ENCODE measurements at regions not wholly inside any gene's neighbourhood (a gene's known extent, or its start where the extent isn't known, plus 50 kb on each side); places are given as distances from the start of the nearest gene placed in this dataset.
A peak's percentile ranks its signal among the peaks of the same experiment; 100 is the strongest.

DNA sequence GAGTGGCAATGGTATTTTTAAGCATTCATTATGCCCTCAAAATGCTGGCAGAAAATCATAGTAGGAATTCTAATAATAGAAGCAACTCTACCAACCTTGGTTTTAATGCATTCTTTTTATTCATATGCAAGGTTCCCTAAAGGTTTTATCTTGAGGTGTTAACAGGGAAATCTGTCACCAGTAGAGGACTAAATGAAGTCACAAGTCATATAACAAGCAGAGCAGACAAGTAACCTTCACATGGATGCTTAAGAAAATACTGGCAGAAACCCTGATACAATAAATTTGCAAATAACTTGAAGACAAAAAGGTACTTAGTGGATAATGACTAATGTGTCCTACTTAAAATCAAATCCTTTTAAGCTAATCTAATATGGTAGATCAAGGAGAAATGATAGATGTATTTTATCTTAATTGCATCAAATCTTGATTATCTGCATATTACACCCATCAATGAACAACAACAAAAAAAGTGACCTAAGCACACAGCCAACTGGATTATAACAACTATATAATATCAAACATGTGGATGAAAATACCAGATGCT, 73.3 kb downstream of the RFC3 start:
- DNase-seq (ENCODE audit: low spot score) = no peak

DNA sequence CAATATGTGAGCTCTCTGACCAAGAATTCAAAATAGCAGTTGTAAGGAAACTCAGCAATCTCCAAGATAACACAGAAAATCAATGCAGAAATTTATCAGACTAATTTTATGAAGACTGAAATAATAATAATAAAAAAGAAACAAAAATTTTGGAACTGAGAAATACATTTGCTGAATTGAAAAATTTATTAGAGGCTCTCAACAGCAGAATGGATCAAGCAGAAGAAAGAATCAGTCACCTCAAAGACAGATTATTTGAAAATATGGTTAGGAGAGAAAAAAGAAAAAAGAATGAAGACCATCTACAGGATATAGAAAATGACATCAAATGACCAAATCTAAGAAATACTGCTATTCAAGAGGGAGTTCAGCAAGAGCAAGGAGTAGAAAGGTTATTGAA, 75.6 kb downstream of the RFC3 start:
- DNase-seq (ENCODE audit: low spot score) = no peak

DNA sequence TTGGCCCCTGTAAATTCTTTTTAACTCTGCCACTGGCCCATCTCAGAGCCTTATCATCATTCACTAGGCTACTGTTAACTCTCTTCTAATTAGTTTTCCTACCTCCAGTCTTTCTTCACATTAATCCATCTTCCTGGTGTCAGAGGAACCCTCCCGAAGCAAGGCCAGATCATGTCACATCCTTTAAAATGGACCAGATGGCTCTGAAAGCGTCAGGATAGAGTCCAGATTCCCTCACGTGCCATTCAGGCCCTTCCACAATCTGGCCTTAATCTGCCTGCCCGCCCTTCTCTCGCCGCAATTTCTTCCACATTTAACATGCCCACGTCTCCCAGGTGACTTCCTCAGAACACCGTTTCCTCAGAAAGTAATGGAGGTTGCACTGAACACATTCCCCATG, 86.5 kb downstream of the RFC3 start:
- no peak for DNase-seq (ENCODE audit: low spot score)

DNA sequence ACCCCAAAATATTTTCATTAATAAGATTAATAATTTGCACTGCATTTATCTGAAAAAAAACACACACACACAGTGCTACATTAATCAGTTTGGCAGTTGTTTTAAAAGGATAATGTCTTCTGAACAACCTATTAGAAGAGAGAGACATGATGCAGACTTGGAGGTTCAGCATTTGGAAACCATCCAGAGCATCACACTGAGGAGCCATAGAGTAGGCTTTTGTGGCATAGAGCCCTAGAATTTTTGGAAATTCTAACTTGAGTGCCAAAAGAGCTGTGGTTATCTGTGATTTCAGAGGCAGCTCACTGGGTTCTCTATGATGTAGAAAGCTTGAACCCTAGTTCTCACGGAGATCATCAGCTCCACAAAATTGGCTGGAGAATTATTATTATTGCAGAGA, 90.2 kb downstream of the RFC3 start:
- no peak for DNase-seq (ENCODE audit: low spot score)

DNA sequence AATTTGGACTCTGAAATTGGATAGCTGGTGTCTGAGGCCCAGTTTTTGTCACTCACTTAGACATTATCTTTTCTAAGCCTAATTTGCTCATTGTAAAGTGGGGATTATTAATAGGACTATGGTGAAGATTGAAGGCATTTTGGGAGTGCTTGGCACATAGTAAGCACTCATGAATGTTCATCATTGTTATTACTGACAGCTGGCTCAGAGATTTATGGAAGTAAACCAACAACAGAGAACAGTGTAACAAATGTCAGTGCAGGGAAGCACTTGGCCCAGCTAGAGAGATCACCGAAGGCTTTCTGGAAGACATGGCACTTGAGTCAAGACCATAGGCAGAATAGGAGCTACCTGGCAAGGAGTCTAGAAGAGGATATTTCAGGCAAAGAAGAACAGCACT, 92.3 kb downstream of the RFC3 start:
- DNase-seq (ENCODE audit: low spot score) = no peak

DNA sequence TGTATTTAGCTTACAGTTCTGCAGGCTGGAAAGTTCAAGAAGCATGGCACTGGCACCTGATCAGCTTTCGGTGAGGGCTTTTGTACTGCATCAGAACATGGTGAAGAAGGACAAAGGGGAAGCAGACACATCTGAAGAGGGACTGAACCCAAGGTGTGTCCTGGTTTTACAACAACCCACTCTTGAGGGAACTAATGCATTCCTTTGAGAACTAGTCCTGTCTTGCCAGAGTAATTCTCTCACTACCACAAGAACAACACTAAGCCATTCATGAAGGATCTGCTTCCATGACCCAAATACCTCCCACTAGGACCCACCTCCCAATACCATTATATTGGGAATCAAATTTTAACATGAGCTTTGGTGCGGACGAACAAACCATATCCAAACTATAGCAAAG, 93.6 kb downstream of the RFC3 start:
- no peak for DNase-seq (ENCODE audit: low spot score)

DNA sequence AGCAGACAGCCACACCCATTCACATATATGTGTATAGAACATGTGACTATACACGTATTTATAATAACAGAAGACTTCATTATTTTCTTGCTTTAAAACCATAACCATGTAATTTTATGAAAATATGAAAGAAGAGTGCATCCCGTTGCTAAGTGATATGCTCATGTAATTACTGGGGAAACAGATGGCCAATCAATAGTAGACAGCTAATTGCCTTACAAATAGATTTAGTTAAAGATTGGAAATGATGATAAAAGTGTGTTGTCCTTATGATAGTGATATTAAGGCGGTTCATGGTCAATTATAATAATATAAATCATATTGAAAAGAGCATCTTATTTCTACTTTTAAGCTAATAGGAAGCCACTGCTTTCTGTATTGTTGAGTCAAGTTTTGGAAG, 95.9 kb downstream of the RFC3 start:
- DNase-seq (ENCODE audit: low spot score) = no peak

DNA sequence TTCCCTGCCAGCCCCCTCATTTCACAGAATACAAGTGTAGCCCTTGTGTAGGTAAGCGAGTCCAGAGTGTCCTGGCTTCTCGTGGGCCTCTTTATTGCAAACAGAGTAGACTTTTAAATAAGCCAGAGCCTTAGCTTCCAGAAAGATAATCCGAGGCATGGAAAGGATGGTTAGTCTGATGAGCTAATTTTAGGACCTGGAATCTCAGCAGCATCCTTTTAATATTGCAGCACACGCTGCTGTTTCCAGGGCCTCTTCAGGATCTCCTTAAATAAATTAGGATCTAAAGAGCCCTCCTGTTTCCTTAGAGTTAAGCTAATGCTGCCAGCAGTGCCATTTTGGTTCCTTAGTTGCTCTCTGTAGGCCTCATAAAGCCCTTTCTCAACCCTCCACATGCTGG, 99.2 kb downstream of the RFC3 start:
- no peak for DNase-seq (ENCODE audit: low spot score)

DNA sequence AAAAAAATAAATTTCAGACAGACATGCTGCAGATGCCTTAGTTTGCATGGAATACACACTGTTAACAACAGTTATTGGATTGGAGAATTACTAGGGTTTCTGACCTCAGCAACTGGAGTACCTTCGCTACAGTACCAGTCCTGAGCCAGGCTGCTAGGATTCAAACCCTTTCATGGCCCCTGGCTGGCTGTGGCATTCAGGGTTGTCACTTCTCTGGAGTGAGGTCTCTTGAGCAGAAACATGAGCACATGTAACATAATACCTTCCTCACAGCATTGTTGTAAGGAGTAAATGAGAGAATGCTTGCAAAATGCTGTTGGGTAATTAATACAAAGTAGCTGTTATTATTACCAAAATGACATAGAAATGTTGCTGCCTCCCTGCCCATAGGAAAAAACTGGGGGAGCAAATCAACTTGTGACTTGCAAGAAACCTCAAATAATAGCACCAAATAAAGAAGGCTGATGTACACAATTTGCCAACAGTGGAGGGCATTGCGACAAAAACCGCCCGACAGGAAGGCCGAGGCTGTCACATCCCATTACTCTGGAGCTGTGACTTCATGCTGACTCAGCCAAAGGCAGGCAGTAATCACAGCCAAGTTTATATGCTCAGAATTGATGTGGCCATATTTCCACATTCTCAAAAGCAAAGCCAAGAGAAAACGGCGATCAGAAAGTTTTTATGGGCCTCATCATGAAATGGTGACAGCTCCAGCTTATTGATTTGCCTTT, 100.4 kb downstream of the RFC3 start:
- no peak for DNase-seq (ENCODE audit: low spot score)

DNA sequence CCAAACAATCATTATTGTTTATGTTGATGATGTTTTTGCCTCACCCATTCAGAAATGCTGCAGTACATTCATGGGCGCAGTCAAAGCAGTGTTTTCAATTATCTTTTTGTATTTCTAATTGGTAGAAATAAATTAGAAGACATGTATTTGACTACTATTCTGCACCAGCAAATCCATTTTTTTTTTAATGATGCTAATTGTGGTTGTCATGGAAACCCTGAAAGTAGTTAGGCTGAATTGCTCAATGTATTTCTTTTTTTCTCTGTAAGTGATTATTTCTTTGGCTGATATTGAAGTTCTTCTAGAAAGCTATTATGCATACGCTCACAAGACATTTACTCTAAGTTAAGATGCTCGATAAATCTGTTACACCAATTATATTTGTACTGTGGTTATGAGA, 101.2 kb downstream of the RFC3 start:
- DNase-seq (ENCODE audit: low spot score) = no peak

DNA sequence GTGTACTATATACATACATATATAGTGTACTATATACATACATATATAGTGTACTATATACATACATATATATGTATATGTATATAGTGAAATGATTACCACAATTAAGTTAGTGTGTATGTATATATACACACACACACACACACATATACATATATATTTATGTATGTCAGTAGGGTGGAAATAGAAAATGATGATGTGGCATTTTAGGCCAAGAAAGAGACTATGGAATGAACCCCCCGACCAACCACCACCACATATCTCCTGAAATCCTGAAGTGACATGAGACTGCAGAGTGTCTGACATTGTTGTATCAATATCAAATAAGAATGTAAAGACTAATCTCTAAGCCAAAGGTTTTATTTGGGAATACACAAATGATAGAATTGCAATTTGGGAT, 107.6 kb downstream of the RFC3 start:
- no peak for DNase-seq (ENCODE audit: low spot score)

DNA sequence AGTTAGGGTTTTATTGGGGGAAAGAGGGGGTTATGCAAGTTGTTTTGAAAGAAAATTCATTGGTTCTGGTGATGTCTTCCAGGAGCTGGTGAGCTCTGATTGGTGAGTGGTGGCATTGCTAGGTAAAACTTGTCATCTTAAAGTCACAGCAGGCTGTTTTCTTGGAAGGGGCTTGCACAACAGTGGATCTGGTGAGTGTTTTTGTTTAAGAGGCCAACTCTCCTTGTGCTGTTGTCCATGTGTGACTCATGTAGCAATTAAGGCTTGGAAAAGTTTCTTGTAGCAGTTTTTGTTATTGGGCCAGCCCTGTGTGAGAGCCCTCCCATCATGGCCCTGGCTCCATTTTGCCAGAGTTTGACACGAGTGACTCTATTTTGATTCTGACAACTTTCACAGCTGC, 109.4 kb downstream of the RFC3 start:
- DNase-seq (ENCODE audit: low spot score) = no peak

DNA sequence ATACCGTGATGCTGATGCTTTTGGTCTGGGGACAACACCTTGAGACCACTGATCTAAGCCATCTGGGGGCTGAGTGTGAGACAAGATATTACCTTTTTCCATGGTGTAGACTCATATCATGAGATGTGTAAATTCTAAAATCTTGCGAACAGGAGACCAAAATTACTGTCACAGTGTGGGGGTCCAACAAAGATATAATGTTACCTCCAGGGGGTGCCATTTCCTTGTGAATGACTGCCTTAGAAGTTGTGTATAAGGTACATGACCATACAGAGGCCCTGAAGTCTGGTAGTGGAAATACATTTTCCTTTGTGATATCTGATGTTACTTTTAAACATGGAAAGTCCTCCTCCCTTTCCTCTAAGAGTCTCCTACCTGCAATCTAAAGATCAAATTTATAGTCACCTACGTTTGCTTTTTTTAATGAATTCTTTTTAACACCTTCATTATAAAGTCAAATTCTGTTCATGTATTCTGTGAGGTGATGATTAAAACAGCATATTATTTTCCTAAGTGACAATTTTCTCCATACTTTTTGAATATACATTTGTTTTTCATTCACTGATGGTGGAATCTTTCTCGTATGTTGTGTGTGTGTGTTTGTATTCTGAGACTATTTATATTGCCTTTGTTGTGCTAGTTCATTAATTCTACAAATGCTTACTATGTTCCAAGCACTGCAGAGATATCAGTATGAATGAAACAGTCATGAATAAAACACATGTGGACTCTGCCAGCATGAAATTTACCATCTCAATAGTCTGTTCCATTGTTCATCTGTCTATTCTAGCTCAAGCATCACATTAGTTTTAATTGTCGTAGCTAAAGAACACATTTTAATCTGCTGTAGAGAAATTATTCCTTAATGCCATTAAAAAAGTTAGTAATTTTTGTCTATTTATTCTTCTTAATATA, 113.7 kb downstream of the RFC3 start:
- peak; percentile 47 for DNase-seq (ENCODE audit: low spot score)

DNA sequence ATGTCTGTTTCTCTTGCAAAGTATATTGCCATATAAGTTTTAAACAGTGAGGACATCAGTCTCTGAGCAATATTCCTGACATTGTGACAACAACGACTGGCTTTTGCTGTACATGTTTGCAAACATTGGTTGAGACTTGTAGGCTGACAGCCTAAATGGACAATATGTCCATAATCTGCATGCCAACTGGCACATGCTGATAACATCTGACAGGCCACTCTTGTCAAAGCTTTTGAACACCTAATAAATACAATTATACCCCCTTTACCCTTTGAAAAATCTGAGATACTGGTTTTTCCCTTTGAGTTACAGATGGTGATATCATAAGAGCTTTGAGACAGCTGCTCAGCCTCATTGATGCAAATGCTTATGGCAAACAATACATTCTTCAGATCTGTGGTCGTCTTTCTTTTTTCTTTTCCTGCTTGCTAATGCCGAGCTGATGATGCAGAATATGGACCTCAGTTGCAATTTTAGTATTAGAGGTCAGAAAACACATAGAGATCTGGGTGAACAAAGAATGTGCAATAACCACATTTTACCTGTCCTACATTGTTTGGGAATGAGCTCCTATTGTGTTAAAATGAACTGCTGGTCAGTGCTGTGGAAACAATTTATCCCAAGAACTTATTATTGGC, 114.9 kb downstream of the RFC3 start:
- DNase-seq (ENCODE audit: low spot score) = no peak

DNA sequence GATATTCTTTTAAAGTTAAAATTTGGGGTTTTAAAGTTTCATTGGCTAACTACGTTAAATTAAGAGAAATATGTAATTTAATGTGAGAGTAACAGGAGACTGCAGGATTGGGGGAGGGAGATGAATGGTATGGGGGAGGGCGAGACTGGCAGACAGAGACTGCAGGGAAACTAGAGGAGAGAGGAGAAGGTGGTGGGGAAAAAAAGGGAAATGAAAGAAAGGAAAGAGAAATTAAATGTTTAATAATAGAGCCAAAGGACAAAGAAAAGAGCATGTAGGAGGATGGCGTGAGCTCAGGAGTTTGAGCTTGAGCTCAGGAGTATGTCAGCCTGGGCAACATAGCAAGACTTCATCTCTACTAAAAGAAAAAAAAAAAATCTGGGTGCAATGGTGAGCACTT, 115.9 kb downstream of the RFC3 start:
- DNase-seq (ENCODE audit: low spot score) = no peak

DNA sequence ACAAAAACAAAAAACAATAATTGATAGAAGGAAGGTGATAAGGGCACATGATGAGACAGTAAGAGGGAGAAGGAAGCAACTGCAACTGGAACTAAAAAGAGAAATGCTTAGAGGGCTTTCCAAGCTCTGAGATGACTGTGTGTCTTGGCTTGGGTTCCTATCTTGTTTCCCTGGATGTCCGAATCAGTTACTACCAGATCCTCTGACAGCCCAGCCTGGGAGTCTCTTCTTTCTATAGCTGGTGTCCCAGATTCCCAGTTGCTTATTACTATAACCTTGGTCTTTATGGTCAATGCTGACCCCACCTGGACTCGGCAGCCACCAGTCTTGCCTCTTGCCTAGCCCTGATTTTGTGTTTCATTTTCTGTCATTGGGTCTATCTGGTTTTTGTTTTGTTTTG, 116.4 kb downstream of the RFC3 start:
- no peak for DNase-seq (ENCODE audit: low spot score)

DNA sequence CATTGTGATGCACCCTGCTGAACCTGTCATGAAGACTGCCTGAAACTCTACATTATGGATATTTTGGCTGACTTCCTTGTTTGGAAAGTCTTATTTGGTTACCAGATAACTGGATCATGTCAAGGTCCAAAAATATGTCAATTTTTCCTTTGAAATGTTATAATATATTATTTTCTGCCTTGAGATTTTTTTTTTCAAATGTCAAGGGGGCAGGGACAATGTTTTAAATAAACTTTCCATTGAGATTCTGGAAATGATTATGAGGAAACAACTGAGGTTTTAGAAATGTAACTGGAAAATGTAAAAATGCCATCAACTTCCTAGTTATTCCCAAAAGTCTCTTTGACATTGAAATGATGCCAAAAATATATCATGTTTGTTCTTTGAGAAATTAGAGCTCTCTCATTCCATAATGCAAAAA, 117.0 kb downstream of the RFC3 start:
- no peak for DNase-seq (ENCODE audit: low spot score)

DNA sequence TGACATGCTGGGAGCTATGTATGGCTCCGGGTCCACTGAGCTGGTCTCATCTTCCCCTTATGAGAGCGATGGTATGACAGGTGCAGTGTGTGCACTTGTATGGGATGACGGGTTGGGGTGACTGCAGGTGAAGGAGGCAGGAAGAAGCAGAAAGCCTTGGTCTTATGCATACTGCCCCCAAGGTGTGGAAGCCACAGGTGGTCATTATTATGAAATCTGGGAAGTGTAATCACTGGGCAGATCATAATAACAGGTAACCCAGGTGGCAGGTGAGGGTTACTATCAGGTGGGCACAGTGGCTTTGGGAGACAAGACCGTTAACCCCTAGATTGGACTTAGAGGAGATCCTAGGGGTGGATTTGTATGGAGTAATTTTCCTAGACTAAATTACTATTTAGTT, 118.0 kb downstream of the RFC3 start:
- DNase-seq (ENCODE audit: low spot score) = no peak

DNA sequence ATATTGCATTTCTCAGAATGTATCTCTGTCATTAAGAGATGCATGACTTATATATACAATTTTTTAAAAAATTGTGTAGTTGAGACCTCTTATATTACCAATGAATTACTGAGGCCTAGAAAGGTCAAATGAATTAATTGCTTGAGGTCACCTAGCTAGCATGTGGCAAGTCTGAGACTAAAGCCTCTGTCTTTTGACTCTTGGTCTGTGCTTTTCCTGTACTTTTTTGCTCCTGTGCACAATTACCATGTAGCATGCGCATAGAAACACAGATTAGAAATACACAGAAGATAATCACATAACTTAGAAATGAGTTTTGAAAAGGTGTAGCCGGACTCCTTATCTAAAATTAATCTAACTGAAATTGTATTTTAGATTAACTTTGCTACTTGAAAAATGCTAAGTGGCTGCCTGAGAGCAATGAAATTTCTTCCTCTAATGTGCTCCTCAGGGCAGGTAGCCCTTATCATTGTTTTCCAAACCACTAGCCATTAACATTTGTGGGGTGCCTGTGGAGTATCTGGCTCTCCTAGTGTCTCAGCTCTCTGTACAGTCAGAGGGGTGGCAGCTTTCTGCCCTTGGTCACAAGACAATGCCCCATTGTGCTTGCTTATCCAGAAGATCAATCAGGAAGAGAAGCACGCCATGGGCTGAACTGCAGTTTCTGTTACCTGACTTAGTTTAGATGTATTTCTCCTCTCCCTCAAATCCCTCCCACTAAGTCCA, 119.6 kb downstream of the RFC3 start:
- no peak for DNase-seq (ENCODE audit: low spot score)

DNA sequence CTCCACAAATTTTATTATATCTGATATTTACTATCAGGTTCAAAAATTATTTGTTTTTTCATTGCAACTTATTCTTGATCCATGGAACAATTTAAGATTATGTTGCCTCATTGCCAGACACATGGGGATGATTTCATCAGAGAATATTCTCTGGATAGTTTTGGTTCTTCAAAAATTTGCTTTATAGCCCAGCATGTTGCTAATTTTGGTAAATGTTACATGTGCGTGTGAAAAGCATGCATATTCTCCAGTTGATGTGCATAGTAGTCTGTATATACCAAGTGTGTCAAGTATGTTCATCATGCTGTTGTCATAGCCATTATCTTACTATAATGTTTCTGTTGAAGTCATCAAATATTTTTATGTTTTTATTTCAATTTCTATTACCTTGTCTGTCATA, 122.3 kb downstream of the RFC3 start:
- DNase-seq (ENCODE audit: low spot score) = no peak

DNA sequence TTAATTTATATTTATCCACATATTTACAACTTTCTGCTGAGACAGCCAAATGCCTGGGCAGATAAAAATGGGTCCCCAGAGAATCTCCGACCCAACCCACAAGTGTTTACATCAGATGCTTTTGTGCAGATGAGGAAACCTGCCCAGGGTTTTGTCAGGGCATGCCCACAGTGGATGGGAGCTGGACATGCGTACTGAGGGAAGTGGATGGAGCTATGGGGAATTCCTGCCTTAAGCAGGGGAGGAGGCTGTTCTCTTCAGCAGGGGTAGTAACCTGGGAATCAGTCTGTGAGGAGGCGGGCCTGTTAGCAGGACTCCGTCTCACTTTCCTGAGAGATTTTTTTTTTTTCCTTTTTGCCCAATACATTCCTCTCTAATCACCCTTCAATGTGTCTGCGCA, 122.9 kb downstream of the RFC3 start:
- peak; percentile 18 for DNase-seq (ENCODE audit: low spot score)

DNA sequence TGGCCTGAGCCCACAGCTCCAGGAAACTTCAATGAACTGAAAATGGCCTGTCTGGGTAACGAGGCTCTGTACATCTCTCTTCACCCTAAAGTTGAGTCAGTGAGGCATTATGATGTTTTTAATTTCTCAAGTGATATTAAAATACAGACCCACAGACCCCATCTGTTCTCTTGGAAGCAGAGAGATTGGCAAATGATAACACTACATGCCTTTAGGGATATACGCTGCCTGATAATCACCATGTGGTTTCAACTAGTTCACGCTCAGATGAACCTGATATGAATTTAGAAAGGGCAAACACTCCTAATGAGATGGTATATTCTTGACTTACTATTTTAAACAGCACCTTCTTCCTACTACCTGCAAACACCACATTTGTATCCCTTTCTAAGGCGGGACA, 127.5 kb downstream of the RFC3 start:
- DNase-seq (ENCODE audit: low spot score) = no peak

Data from D341Med (cell line).